HCT116 (cell line): ENCODE measurements at regions not wholly inside any gene's neighbourhood (a gene's known extent, or its start where the extent isn't known, plus 50 kb on each side); places are given as distances from the start of the nearest gene placed in this dataset.

Source experiments
- ATAC-seq: fragments of 200-7000 bp; cut with Tn5 transposase; 2 replicates; pipeline ENCODE4 v1.9.1; 2020; ENCODE audit warnings: mild to moderate bottlenecking, moderate library complexity
- BruUV-seq: library from RNA; stranded (reverse); fragments of 400-500 nt; replicated peaks from 2 replicates; lab custom pipeline; 2021; lab: Mats Ljungman, UMichigan
- CTCF ChIA-PET: fragments of 300-600 bp; sonication (Branson Sonifier 250); formaldehyde crosslinking; loops from one replicate; lab custom pipeline; 2021; ENCODE audit warnings: antibody characterized with exemption; lab: Charles Lee
- POLR2A ChIA-PET: fragments of 300-600, 350-600 bp; sonication (Branson Sonifier 250); formaldehyde crosslinking; loops from one replicate; lab custom pipeline; 2021; ENCODE audit warnings: antibody characterized with exemption; lab: Charles Lee
- RAD21 ChIA-PET, 2 experiments: fragments of 300-600 bp; sonication (Branson Sonifier 250); formaldehyde crosslinking; loops; one replicate each; lab custom pipeline; 2023; ENCODE audit warnings: low total read pairs in 2 of 2; ENCODE audit not compliant: uncharacterized antibody in 2 of 2, unreplicated experiment in 2 of 2, low non-redundant PET in 1 of 2; lab: Charles Lee
- DNase-seq: peaks from one replicate; pipeline ENCODE4 v3.0.0-alpha.2; 2010; ENCODE audit warnings: low read depth, low spot score
- H2AFZ ChIP-seq: fragments of 200-600 bp; shearing (Covaris generic), sonication (generic); 2 replicates; pipeline ENCODE4 v1.6.1; 2017; ENCODE audit warnings: low read depth, mixed run types, mixed read lengths, antibody characterized with exemption, low read length; ENCODE audit not compliant: poor library complexity, severe bottlenecking
- H3K27ac ChIP-seq: 2 replicates; pipeline ENCODE4 v1.5.1; 2012; ENCODE audit warnings: low read depth, low read length
- H3K27me3 ChIP-seq: fragments of 200-600 bp; sonication (generic); 2 replicates; pipeline ENCODE4 v1.6.1; 2016; ENCODE audit warnings: mixed run types, low read length, mixed read lengths; ENCODE audit not compliant: insufficient read depth
- H3K36me3 ChIP-seq, 2 experiments: fragments of 200-500 bp in 1 of 2; fragments of 200-600 bp in 1 of 2; sonication (Bioruptor generic) in 1 of 2; sonication (generic) in 1 of 2; 2 replicates each; pipeline versions ENCODE4 v1.5.1 to v1.6.1; 2014 to 2016; ENCODE audit warnings: low read length in 2 of 2, inconsistent platforms in 1 of 2, mixed read lengths in 1 of 2, mixed run types in 1 of 2; ENCODE audit not compliant: insufficient read depth in 2 of 2, control insufficient read depth in 1 of 2
- H3K4me1 ChIP-seq, 2 experiments: fragments of 200-600 bp in 1 of 2; sonication (generic) in 1 of 2; 2 replicates each; pipeline versions ENCODE4 v1.5.1 to v1.6.1; 2012 to 2017; ENCODE audit warnings: low read length in 2 of 2, inconsistent platforms in 1 of 2, mild to moderate bottlenecking in 1 of 2, mixed read lengths in 1 of 2, mixed run types in 1 of 2, moderate library complexity in 1 of 2; ENCODE audit not compliant: insufficient read depth in 2 of 2, control insufficient read depth in 1 of 2
- H3K4me2 ChIP-seq: fragments of 200-600 bp; sonication (generic); 2 replicates; pipeline ENCODE4 v1.6.1; 2017; ENCODE audit warnings: mixed run types, low read length, mixed read lengths
- H3K4me3 ChIP-seq, 2 experiments: fragments of 200-600 bp in 1 of 2; sonication (generic) in 1 of 2; replicated peaks in 1 of 2; 2 replicates each; pipeline ENCODE4 v1.5.1; 2011 to 2016; ENCODE audit warnings: low read length in 2 of 2, control low read depth in 1 of 2, low read depth in 1 of 2, mild to moderate bottlenecking in 1 of 2, mixed read lengths in 1 of 2, mixed run types in 1 of 2
- H3K79me2 ChIP-seq: fragments of 200-600 bp; sonication (generic); 2 replicates; pipeline ENCODE4 v1.6.1; 2017; ENCODE audit warnings: mild to moderate bottlenecking, mixed run types, low read length, moderate library complexity, mixed read lengths; ENCODE audit not compliant: insufficient read depth
- H3K9ac ChIP-seq: fragments of 200-600 bp; sonication (generic); 2 replicates; pipeline ENCODE4 v1.6.1; 2016; ENCODE audit warnings: low read length, mixed read lengths
- H3K9me2 ChIP-seq: fragments of 200-600 bp; sonication (generic), shearing (Covaris generic); 2 replicates; pipeline ENCODE4 v1.6.1; 2017; ENCODE audit warnings: mixed run types, mild to moderate bottlenecking, moderate library complexity; ENCODE audit not compliant: insufficient read depth
- H3K9me3 ChIP-seq, 2 experiments: fragments of 200-500 bp in 1 of 2; fragments of 200-600 bp in 1 of 2; sonication (Bioruptor generic) in 1 of 2; sonication (generic) in 1 of 2; 2 replicates each; pipeline ENCODE4 v1.6.1; 2014 to 2017; ENCODE audit warnings: low read length in 2 of 2, mixed read lengths in 2 of 2, inconsistent platforms in 1 of 2, low read depth in 1 of 2, mild to moderate bottlenecking in 1 of 2, mixed run types in 1 of 2, moderate library complexity in 1 of 2; ENCODE audit not compliant: control insufficient read depth in 1 of 2, insufficient read depth in 1 of 2
- H4K20me1 ChIP-seq: fragments of 200-600 bp; sonication (generic), shearing (Covaris generic); 2 replicates; pipeline ENCODE4 v1.6.1; 2017; ENCODE audit warnings: mixed run types, mild to moderate bottlenecking, moderate library complexity; ENCODE audit not compliant: insufficient read depth
- CBX3 ChIP-seq: IDR thresholded peaks from 2 replicates; pipeline ENCODE4 v1.6.1; 2012; ENCODE audit warnings: low read depth
- CEBPB ChIP-seq: IDR thresholded peaks from 2 replicates; pipeline ENCODE4 v1.6.1; 2012; ENCODE audit warnings: low read depth
- CTCF ChIP-seq, 3 experiments: fragments of 200-600 bp in 1 of 3; sonication (generic) in 1 of 3; IDR thresholded peaks in 2 of 3; conservative IDR thresholded peaks in 1 of 3; 2 replicates each; pipeline ENCODE4 v1.5.1; 2012 to 2017; ENCODE audit warnings: low read depth in 2 of 3, low read length in 2 of 3, antibody characterized with exemption in 1 of 3, borderline replicate concordance in 1 of 3, control low read depth in 1 of 3, mild to moderate bottlenecking in 1 of 3, mixed read lengths in 1 of 3, mixed run types in 1 of 3, moderate library complexity in 1 of 3; ENCODE audit not compliant: insufficient read depth in 1 of 3
- EGR1 ChIP-seq: IDR thresholded peaks from 2 replicates; pipeline ENCODE4 v1.6.1; 2012; ENCODE audit warnings: low read depth
- ELF1 ChIP-seq: IDR thresholded peaks from 2 replicates; pipeline ENCODE4 v1.6.1; 2012; ENCODE audit warnings: low read depth, borderline replicate concordance
- EZH2 ChIP-seq: fragments of 200-600 bp; sonication (generic); IDR thresholded peaks from 2 replicates; pipeline ENCODE4 v1.6.1; 2017; ENCODE audit warnings: antibody characterized with exemption, mixed run types
- EZH2phosphoT487 ChIP-seq: fragments of 200-600 bp; IDR thresholded peaks from 2 replicates; pipeline ENCODE4 v1.6.1; 2018; ENCODE audit warnings: antibody characterized with exemption, borderline replicate concordance
- FOSL1 ChIP-seq: IDR thresholded peaks from 2 replicates; pipeline ENCODE4 v1.6.1; 2012; ENCODE audit warnings: low read depth
- JUND ChIP-seq: IDR thresholded peaks from 2 replicates; pipeline ENCODE4 v1.6.1; 2012
- POLR2A ChIP-seq: IDR thresholded peaks from 2 replicates; pipeline ENCODE4 v1.7.0; 2011; ENCODE audit warnings: borderline replicate concordance; ENCODE audit not compliant: insufficient read depth, insufficient read length; ENCODE audit errors: extremely low read depth
- POLR2AphosphoS5 ChIP-seq: IDR thresholded peaks from 2 replicates; pipeline ENCODE4 v1.6.1; 2011; ENCODE audit warnings: mild to moderate bottlenecking, low read depth, low read length, moderate library complexity
- SIN3A ChIP-seq: IDR thresholded peaks from 2 replicates; pipeline ENCODE4 v1.6.1; 2012; ENCODE audit warnings: low read depth
- SP1 ChIP-seq: IDR thresholded peaks from 2 replicates; pipeline ENCODE4 v1.6.1; 2012; ENCODE audit warnings: low read depth
- SRF ChIP-seq: IDR thresholded peaks from 2 replicates; pipeline ENCODE4 v1.6.1; 2012; ENCODE audit warnings: low read depth
- TCF7L2 ChIP-seq: IDR thresholded peaks from 2 replicates; pipeline ENCODE4 v1.7.0; 2011; ENCODE audit warnings: borderline replicate concordance, inconsistent platforms; ENCODE audit not compliant: insufficient read depth, insufficient read length; ENCODE audit errors: extremely low read depth
- YY1 ChIP-seq: IDR thresholded peaks from 2 replicates; pipeline ENCODE4 v1.6.1; 2011; ENCODE audit warnings: low read length, low read depth, moderate library complexity, mild to moderate bottlenecking; ENCODE audit not compliant: insufficient replicate concordance; ENCODE audit errors: extremely low read depth
- ZNF274 ChIP-seq: fragments of 200-500 bp; sonication (Bioruptor generic); IDR thresholded peaks from 2 replicates; pipeline ENCODE4 v1.6.1; 2014; ENCODE audit warnings: mild to moderate bottlenecking, low read depth, low read length, inconsistent platforms
- intact Hi-C: fragments of 100-400 bp; cut with micrococcal nuclease; formaldehyde crosslinking; loops from 2 replicates; pipeline ENCODE4 v1.10.0; 2022
- TF ChIP-seq, protein P1 (sequence below): IDR thresholded peaks from 2 replicates; pipeline ENCODE4 v1.6.1; 2012

GRCh38 chr13:102462570-102462969 lies 60.7 kb upstream of the FGF14 start:
- BruUV-seq = no TSS peak
- H3K4me3 ChIP-seq = no peak overlapping the region
- no peaks in the 10 kb centered on the region; the same call in 1 of the 2 replicates for H3K27me3 ChIP-seq
- ChIA-PET POLR2A (no interaction called here), RAD21 (no interaction called here), CTCF (no interaction called here)
- no peak overlapping the region for H3K9ac ChIP-seq
- no peak overlapping the region for H2AFZ ChIP-seq
- ATAC-seq (no peak), DNase-seq (no peak)
- TF ChIP-seq CEBPB (no peak), ELF1 (no peak), YY1 (no peak), EZH2phosphoT487 (no peak), JUND (no peak), EGR1 (no peak), EZH2 (no peak), POLR2A (no peak), FOSL1 (no peak), CBX3 (no peak), SIN3A (no peak), TCF7L2 (no peak), ZNF274 (no peak), POLR2AphosphoS5 (no peak), SP1 (no peak), SRF (no peak), CTCF (IDR thresholded peaks at IDR 0.05 in 2 of 3, conservative IDR thresholded peaks at IDR 0.05 in 1 of 3; ENCODE audit: borderline replicate concordance in 1 of 3, insufficient read depth in 1 of 3, low read depth in 2 of 3, low read length in 2 of 3) (no peak)
- TF ChIP-seq, protein P1, sequence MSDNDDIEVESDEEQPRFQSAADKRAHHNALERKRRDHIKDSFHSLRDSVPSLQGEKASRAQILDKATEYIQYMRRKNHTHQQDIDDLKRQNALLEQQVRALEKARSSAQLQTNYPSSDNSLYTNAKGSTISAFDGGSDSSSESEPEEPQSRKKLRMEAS = no peak
- no peaks in the 10 kb centered on the region for H3K9me2 ChIP-seq
- H3K9me3 ChIP-seq = no peaks in the 10 kb centered on the region
- no peaks in the 10 kb centered on the region for H3K79me2 ChIP-seq
- intact Hi-C loops = no loop called here
- no peak overlapping the region for H3K4me2 ChIP-seq
- H4K20me1 ChIP-seq = no peaks in the 10 kb centered on the region
- no peaks in the 10 kb centered on the region for H3K36me3 ChIP-seq
- no peak overlapping the region for H3K27ac ChIP-seq
- H3K4me1 ChIP-seq = peaks cover 0 to under 1% of the 10 kb centered on the region in 2 experiments; a peak in 1 of 4 replicates
